Natural killer cell (primary cell): ENCODE measurements at regions not wholly inside any gene's neighbourhood (a gene's known extent, or its start where the extent isn't known, plus 50 kb on each side); places are given as distances from the start of the nearest gene placed in this dataset.

ENCODE experiments used
- ATAC-seq, 3 donors: fragments of 150-1000 bp in 2 of 3; fragments of 200-7000 bp in 1 of 3; cut with Tn5 transposase; 1 replicate in 1 of 3; 2 replicates in 2 of 3; pipeline ENCODE4 v1.10.0; 2021; ENCODE audit warnings: mild to moderate bottlenecking in 2 of 3, moderate library complexity in 2 of 3
- DNase-seq, 2 donors: peaks; one replicate each; pipeline versions ENCODE4 v3.0.0 to v3.0.0-alpha.2; 2013 to 2021; ENCODE audit warnings: mixed read lengths in 1 of 2
- H3K27ac ChIP-seq: one replicate; pipeline ENCODE4 v1.5.1; 2013; ENCODE audit warnings: mild to moderate bottlenecking, low read length
- H3K27me3 ChIP-seq: one replicate; pipeline ENCODE4 v1.6.1; 2013; ENCODE audit warnings: low read length; ENCODE audit not compliant: control insufficient read depth, insufficient read depth
- H3K36me3 ChIP-seq: one replicate; pipeline ENCODE4 v1.6.1; 2013; ENCODE audit warnings: low read length; ENCODE audit not compliant: control insufficient read depth, insufficient read depth
- H3K4me1 ChIP-seq: one replicate; pipeline ENCODE4 v1.6.1; 2013; ENCODE audit warnings: low read length; ENCODE audit not compliant: control insufficient read depth, insufficient read depth
- H3K4me3 ChIP-seq: one replicate; pipeline ENCODE4 v1.5.1; 2013; ENCODE audit warnings: low read length
- H3K9me3 ChIP-seq: one replicate; pipeline ENCODE4 v1.6.1; 2013; ENCODE audit warnings: low read length; ENCODE audit not compliant: control insufficient read depth, insufficient read depth
- H3K27ac Mint-ChIP-seq, 2 donors: one replicate each; pipeline ENCODE4 v1.8.0; 2022; ENCODE audit warnings: mild to moderate bottlenecking in 2 of 2, mixed read lengths in 2 of 2, moderate library complexity in 1 of 2
- H3K27me3 Mint-ChIP-seq, 2 donors: one replicate each; pipeline ENCODE4 v1.8.0; 2022; ENCODE audit warnings: low read depth in 2 of 2, mixed read lengths in 2 of 2
- H3K36me3 Mint-ChIP-seq: one replicate; pipeline ENCODE4 v1.8.0; 2022; ENCODE audit warnings: mixed read lengths
- H3K4me1 Mint-ChIP-seq, 2 donors: one replicate each; pipeline ENCODE4 v1.8.0; 2022; ENCODE audit warnings: mixed read lengths in 2 of 2
- H3K4me3 Mint-ChIP-seq: one replicate; pipeline ENCODE4 v1.8.0; 2022; ENCODE audit warnings: mild to moderate bottlenecking, moderate library complexity, mixed read lengths
- H3K9me3 Mint-ChIP-seq, 2 donors: one replicate each; pipeline ENCODE4 v1.8.0; 2022; ENCODE audit warnings: mixed read lengths in 2 of 2
- WGBS: methylation state at CpG from one replicate; pipeline ENCODE4 v1.1.7; 2013; ENCODE audit warnings: missing lambda C conversion rate; ENCODE audit not compliant: insufficient coverage; 5-methylcytosine and 5-hydroxymethylcytosine counted together
- intact Hi-C: fragments of 100-400 bp; cut with micrococcal nuclease; formaldehyde crosslinking; loops from one replicate; pipeline ENCODE4 v1.14.2; 2022
- TF ChIP-seq, protein P1 (sequence below): fragments of 200-600 bp; IDR thresholded peaks from one replicate; pipeline ENCODE4 v1.8.0; 2022; ENCODE audit warnings: antibody characterized with exemption

DNA sequence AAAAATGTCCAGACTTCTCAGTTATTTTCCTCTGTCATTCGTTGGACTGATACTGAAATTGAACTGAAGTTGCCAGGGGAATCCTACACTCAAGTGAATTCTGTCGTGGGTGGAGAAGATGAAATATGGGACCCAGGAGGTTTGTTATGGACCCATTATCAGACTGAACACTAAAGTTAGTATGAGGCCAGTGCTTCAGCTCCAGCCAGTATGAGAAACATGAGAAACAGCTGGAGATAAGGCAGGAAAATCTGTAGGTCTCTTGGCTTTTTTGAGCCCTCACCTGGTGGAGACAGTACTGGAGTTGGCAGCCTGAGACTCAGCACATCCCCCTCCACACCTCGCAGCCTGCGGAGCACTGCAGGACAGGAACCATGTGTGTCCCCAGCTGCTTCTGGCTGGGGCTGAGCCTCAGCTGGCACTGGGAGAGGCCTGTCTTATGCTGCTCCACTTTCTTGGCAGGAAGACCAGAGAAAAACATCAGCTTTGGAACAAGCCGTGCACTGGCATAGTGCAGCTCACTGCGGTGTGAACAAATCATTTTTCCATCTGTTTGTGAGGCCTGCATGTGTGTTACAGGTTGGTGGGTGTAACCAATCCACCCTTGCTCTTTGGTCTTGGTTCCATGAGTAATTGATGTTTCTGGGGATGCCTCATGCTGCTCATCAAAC, 641.0 kb downstream of the FGF9 start:
- Mint-ChIP-seq H3K4me3 (no peak overlapping the region), H3K4me1 (no peaks in the 10 kb centered on the region), H3K9me3 (peaks cover 3 to 7% of the 10 kb centered on the region in 2 donors), H3K36me3 (no peaks in the 10 kb centered on the region), H3K27me3 (no peaks in the 10 kb centered on the region), H3K27ac (no peak overlapping the region)
- Histone ChIP-seq H3K4me1 (no peaks in the 10 kb centered on the region), H3K9me3 (no peaks in the 10 kb centered on the region), H3K27ac (no peak overlapping the region), H3K4me3 (no peak overlapping the region), H3K36me3 (no peaks in the 10 kb centered on the region), H3K27me3 (no peaks in the 10 kb centered on the region)
- 73% methylated on average over 6 of the region's 6 CpGs for WGBS
- TF ChIP-seq, protein P1, sequence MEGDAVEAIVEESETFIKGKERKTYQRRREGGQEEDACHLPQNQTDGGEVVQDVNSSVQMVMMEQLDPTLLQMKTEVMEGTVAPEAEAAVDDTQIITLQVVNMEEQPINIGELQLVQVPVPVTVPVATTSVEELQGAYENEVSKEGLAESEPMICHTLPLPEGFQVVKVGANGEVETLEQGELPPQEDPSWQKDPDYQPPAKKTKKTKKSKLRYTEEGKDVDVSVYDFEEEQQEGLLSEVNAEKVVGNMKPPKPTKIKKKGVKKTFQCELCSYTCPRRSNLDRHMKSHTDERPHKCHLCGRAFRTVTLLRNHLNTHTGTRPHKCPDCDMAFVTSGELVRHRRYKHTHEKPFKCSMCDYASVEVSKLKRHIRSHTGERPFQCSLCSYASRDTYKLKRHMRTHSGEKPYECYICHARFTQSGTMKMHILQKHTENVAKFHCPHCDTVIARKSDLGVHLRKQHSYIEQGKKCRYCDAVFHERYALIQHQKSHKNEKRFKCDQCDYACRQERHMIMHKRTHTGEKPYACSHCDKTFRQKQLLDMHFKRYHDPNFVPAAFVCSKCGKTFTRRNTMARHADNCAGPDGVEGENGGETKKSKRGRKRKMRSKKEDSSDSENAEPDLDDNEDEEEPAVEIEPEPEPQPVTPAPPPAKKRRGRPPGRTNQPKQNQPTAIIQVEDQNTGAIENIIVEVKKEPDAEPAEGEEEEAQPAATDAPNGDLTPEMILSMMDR = no peak
- DNase-seq = no peak
- ATAC-seq = no peak
- intact Hi-C loops = no loop called here

GRCh38 chr13:22312405-22312803, 641.5 kb downstream of the FGF9 start:
- TF ChIP-seq, protein P1 = no peak
- no peak overlapping the region for H3K4me3 Mint-ChIP-seq
- no peaks in the 10 kb centered on the region for H3K36me3 Mint-ChIP-seq
- intact Hi-C loops = no loop called here
- peaks cover 3 to 7% of the 10 kb centered on the region in 2 donors for H3K9me3 Mint-ChIP-seq
- H3K27ac Mint-ChIP-seq = no peak overlapping the region
- Histone ChIP-seq H3K36me3 (no peaks in the 10 kb centered on the region), H3K27me3 (no peaks in the 10 kb centered on the region), H3K4me3 (no peak overlapping the region), H3K4me1 (no peaks in the 10 kb centered on the region), H3K9me3 (no peaks in the 10 kb centered on the region), H3K27ac (no peak overlapping the region)
- DNase-seq (no peak), ATAC-seq (no peak)
- no peaks in the 10 kb centered on the region for H3K4me1 Mint-ChIP-seq
- 78% methylated on average over 2 of the region's 2 CpGs for WGBS
- H3K27me3 Mint-ChIP-seq = no peaks in the 10 kb centered on the region

DNA sequence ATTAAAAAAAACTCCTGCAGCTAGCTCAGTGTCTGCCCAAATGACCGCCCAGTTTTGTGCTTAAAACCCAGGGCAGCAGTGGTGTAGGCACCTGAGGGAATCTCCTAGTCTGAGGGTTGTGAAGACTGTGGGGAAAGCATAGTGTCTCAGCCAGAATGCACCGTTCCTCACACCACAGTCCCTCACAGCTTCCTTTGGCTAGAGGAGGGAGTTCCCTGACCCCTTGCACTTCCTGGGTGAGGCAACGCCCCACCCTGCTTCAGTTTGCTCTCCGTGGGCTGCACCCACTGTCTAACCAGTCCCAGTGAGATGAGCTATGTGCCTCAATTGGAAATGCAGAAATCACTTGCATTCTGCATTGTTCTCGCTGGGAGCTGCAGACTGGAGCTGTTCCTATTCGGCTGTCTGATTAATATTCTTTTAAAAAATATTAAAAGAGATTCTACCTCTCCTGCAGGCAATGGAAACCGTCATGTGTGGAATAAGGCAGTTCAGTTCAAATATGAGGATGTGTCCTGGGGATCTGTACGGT, 645.7 kb downstream of the FGF9 start:
- Histone ChIP-seq H3K27me3 (no peaks in the 10 kb centered on the region), H3K4me3 (no peak overlapping the region), H3K27ac (no peak overlapping the region), H3K4me1 (no peaks in the 10 kb centered on the region), H3K36me3 (no peaks in the 10 kb centered on the region), H3K9me3 (no peaks in the 10 kb centered on the region)
- ATAC-seq (no peak), DNase-seq (no peak)
- TF ChIP-seq, protein P1 = no peak
- Mint-ChIP-seq H3K27ac (no peak overlapping the region), H3K36me3 (no peaks in the 10 kb centered on the region), H3K4me1 (no peaks in the 10 kb centered on the region), H3K27me3 (no peaks in the 10 kb centered on the region), H3K4me3 (no peak overlapping the region), H3K9me3 (peaks cover 4 to 6% of the 10 kb centered on the region in 2 donors)
- 78% methylated on average over 6 of the region's 8 CpGs for WGBS
- intact Hi-C loops = no loop called here

DNA sequence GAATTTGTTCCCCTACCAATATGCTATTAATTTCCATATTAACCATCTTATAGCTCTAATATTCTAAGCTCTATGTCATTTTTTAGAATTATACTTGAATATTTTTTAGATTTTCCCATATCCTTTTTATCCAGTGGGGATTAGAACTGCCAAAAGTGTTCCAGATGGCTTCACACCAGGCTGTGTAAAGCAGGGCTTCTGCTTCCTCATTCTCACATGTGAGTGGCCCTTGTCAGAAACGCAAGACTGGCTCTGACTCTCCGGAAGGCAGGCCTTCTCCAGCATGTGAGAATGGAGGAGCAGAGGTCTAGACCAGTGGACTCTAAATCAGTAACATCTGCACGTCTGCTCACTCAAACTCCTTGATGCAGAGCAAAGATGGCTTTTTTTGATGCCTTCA, 650.1 kb downstream of the FGF9 start:
- Mint-ChIP-seq H3K27ac (no peak overlapping the region), H3K4me1 (no peaks in the 10 kb centered on the region), H3K36me3 (no peaks in the 10 kb centered on the region), H3K4me3 (no peak overlapping the region), H3K27me3 (no peaks in the 10 kb centered on the region), H3K9me3 (peaks cover 6 to 8% of the 10 kb centered on the region in 2 donors)
- Histone ChIP-seq H3K9me3 (no peaks in the 10 kb centered on the region), H3K27ac (no peak overlapping the region), H3K4me3 (no peak overlapping the region), H3K36me3 (no peaks in the 10 kb centered on the region), H3K27me3 (no peaks in the 10 kb centered on the region), H3K4me1 (no peaks in the 10 kb centered on the region)
- DNase-seq = no peak
- WGBS = 71% methylated on average over 3 of the region's 3 CpGs
- TF ChIP-seq, protein P1 = no peak
- no peak for ATAC-seq
- intact Hi-C loops = no loop called here
